HG02759 (cell line): ENCODE measurements at regions not wholly inside any gene's neighbourhood (a gene's known extent, or its start where the extent isn't known, plus 50 kb on each side); places are given as distances from the start of the nearest gene placed in this dataset.
"Not testable (repeated sequence)": the region's sequence is repeated elsewhere in the genome, so short reads cannot be mapped to it uniquely, and the experiment has no call there.

Source experiments
- ATAC-seq: cut with Tn5 transposase; IDR thresholded peaks from one replicate; pipeline ENCODE4 v1.9.1; 2021; ENCODE audit warnings: mild to moderate bottlenecking, moderate library complexity; ENCODE audit not compliant: unreplicated experiment

- no peak for ATAC-seq
These were observed 312.7 kb upstream of the RNF32 start for GRCh38 chr7:156327916-156328315.

GRCh38 chr7:156327474-156327873 is 313.1 kb upstream of the RNF32 start:
- ATAC-seq: no peak

GRCh38 chr7:156324201-156324600 is 316.4 kb upstream of the RNF32 start:
- no peak for ATAC-seq

- not testable (repeated sequence) for ATAC-seq
These were observed 319.1 kb upstream of the RNF32 start for GRCh38 chr7:156321430-156321829.

- ATAC-seq: no peak
These were observed 321.6 kb upstream of the RNF32 start for GRCh38 chr7:156318926-156319325.

GRCh38 chr7:156318426-156318825 is 322.1 kb upstream of the RNF32 start:
- no peak for ATAC-seq

- no peak for ATAC-seq
These were observed 331.5 kb upstream of the RNF32 start for GRCh38 chr7:156309016-156309620.

- ATAC-seq: no peak
These were observed 333.4 kb upstream of the RNF32 start for GRCh38 chr7:156307193-156307592.

GRCh38 chr7:156305351-156305750 is 335.2 kb upstream of the RNF32 start:
- ATAC-seq: no peak

GRCh38 chr7:156282816-156283215 is 357.8 kb upstream of the RNF32 start:
- no peak for ATAC-seq

- no peak for ATAC-seq
These were observed 360.9 kb upstream of the RNF32 start for GRCh38 chr7:156279635-156280034.

GRCh38 chr7:156275292-156275691 is 365.3 kb upstream of the RNF32 start:
- no peak for ATAC-seq

- ATAC-seq: no peak
These were observed 366.0 kb upstream of the RNF32 start for GRCh38 chr7:156274557-156274956.

GRCh38 chr7:156261581-156261980 is 379.0 kb upstream of the RNF32 start:
- no peak for ATAC-seq

GRCh38 chr7:156257904-156258303 is 382.7 kb upstream of the RNF32 start:
- no peak for ATAC-seq

- ATAC-seq: no peak
These were observed 384.9 kb upstream of the RNF32 start for GRCh38 chr7:156255635-156256034.

- no peak for ATAC-seq
These were observed 388.7 kb upstream of the RNF32 start for GRCh38 chr7:156251861-156252260.

- no peak for ATAC-seq
These were observed 400.0 kb upstream of the RNF32 start for GRCh38 chr7:156240532-156240931.

GRCh38 chr7:156238366-156239133 is 402.0 kb upstream of the RNF32 start:
- ATAC-seq: no peak

GRCh38 chr7:156237614-156238013 is 403.0 kb upstream of the RNF32 start:
- ATAC-seq: no peak

GRCh38 chr7:156236936-156237599 is 403.5 kb upstream of the RNF32 start:
- ATAC-seq: no peak
